Erythroblast (primary cell): ENCODE measurements at regions not wholly inside any gene's neighbourhood (a gene's known extent, or its start where the extent isn't known, plus 50 kb on each side); places are given as distances from the start of the nearest gene placed in this dataset.

Source experiments
- GATA1 ChIP-seq: IDR thresholded peaks from 2 replicates; pipeline ENCODE4 v1.6.1; 2011; ENCODE audit warnings: low read depth, mild to moderate bottlenecking, control low read depth, low read length, moderate library complexity
- POLR2A ChIP-seq: IDR thresholded peaks from 2 replicates; pipeline ENCODE4 v1.6.1; 2011; ENCODE audit warnings: mild to moderate bottlenecking, low read length

GRCh38 chr17:70976447-70976846 is 807.1 kb downstream of the KCNJ2 start:
- TF ChIP-seq POLR2A (no peak), GATA1 (no peak)
